Globus pallidus (tissue), 1 donor: ENCODE measurements at regions not wholly inside any gene's neighbourhood (a gene's known extent, or its start where the extent isn't known, plus 50 kb on each side); places are given as distances from the start of the nearest gene placed in this dataset.
"Not testable (repeated sequence)": the region's sequence is repeated elsewhere in the genome, so short reads cannot be mapped to it uniquely, and the experiment has no call there.

Experiments used
- DNase-seq: peaks from one replicate; pipeline ENCODE4 v3.0.0-alpha.2; 2015; ENCODE audit warnings: low spot score

GRCh38 chr1:230556453-230556852 is 85.8 kb upstream of the COG2 start:
- no peak for DNase-seq

DNA sequence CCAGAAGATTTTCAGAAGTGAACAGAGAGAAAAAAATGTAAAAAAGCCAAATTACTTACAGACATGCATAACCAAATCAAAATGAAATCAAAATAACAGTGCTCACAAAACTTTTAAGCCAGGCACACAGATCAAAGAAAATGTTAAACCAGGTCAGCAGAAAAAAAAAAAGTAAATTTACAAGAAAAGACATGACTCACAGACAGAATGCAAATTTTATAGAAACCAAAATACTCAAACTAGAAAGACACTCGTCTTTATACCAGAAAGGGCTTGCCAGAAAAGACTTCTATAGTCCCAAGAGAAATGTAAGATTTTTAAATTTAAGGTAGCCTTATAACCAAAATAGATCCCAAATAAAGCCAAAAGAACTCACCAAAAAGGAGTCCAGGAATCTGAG is 86.5 kb upstream of the COG2 start:
- DNase-seq, result no peak

DNA sequence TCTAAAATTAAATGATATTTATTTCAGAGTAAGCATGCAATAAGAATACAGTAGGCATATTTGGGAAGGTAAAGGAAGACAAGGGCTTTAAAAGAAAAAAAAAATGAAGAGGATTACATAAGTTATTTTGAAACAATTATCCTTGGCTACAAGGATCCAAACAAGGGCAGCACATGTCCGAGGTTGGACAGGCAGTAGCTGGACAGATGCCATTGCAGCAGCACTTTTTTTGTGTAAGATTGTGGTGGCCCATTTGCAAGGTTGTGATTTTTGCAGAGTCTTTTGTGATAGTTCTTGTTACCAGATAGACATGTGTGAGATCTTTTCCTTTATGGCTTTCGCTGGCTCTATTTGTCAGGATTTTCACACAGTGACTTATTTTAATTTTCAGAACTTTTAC is 89.4 kb upstream of the COG2 start:
- DNase-seq, result no peak

DNA sequence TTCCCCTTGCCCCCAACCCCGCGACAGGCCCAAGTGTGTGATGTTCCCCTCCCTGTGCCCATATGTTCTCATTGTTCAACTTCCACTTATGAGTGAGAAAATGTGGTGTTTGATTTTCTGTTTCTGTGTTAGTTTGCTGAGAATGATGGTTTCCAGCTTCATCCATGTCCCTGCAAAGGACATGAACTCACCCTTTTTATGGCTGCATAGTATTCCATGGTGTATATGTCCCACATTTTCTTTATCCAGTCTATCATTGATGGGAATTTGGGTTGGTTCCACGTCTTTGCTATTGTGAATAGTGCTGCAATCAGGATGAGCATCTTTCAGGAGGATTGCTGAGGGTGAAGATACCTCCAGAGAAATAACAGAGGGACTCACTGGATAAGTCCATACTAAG is 91.3 kb upstream of the COG2 start:
- not testable (repeated sequence) for DNase-seq

- DNase-seq, result no peak
Measured at GRCh38 chr1:230550428-230550827, 91.9 kb upstream of the COG2 start.

DNA sequence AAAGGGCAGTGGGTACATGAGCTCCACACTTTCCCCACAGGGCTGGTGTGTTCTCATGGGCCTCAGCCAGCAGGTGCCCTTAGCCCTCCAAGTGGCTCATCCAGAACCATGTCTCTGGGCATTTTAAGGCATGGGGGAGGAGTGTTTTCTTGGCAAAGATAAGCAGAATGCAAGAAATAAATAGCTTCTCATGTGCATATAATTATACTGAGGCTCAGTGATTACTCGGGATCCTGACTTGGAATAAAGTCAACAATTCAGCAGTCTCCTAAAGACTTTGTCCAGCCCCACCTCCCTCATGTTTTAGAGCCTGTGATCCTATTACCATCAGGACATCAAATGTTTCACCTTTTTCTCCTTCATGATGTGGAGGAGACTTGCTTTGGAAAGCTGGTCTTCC is 92.7 kb upstream of the COG2 start:
- no peak for DNase-seq

DNA sequence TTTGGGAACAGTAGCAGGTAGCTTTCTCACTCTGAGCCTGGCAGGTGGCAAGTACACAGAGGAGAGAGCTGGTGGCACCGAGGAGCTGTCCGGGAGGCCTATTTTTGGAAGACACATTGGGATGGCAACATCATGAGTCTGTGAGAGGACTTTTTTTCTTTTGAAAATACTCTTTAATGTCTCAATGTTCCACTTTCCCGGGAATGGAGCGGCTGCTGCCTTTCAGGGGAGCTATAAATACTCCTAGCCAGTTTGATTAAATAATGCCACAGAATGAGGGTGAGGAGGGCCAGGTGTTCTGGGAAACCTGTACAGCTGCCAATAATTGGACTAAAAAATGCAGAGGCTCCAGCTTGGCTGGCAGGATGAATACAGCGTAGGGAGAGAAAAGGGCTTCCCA is 93.3 kb upstream of the COG2 start:
- no peak for DNase-seq

DNA sequence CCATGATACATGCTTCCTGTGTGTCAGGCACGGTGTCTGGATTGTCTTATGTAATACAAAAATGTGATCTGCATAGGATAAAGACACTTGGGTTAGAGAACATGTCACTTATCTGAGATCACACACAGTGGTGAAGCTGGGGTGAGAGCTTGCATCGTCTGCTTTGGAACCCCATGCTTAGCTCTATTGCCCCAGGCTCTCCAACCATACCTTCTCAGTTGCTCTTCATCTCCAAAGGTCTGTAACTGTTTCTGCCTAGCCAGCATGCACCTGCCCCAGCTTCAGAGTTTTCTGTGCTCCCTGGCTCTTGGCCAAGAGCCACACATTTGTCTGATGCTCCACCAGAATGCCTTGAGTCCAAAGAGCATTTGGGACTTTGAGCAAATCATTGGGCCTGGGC is 93.9 kb upstream of the COG2 start:
- no peak for DNase-seq

GRCh38 chr1:230545181-230545580 is 97.1 kb upstream of the COG2 start:
- DNase-seq, result no peak

GRCh38 chr1:230544758-230545157 is 97.5 kb upstream of the COG2 start:
- no peak for DNase-seq

- no peak for DNase-seq
Measured at GRCh38 chr1:230543085-230543484, 99.2 kb upstream of the COG2 start.

DNA sequence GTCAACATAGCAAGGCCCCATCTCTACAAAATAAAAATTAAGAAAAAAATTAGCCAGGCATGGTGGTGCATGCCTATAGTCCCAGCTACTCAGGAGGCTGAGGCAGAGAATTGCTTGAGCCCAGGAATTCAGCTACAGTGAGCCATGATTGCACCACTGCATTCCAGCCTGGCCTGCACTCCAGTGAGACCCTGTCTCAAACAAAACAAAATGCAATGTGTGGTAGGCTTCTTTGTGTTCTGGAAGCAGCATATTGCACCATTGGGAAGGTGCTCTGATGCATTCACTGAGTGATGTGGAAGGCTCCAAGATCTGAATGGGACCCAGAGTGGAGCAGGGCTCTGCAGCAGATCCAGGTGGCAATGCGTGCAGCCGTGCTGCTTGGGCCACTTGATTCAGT is 99.6 kb upstream of the COG2 start:
- DNase-seq, result no peak

DNA sequence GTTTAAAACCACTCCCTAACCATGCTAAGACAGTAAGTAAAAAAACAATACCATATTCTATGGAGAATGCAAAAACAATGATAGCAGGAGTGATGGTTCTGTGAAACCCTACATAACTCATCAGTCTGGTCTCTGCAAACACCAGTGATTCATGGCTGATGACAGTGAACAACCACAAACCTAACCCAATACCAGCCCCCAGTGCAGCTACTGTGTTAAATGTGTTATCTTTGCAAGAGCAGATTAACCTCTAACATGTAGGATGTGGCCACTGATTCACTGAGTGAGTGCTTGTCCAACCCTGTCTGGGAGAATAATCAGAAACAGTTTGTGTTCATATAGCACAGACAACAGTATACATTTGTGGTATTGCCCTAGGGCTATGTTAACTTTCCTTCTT is 100.2 kb upstream of the COG2 start:
- no peak for DNase-seq

DNA sequence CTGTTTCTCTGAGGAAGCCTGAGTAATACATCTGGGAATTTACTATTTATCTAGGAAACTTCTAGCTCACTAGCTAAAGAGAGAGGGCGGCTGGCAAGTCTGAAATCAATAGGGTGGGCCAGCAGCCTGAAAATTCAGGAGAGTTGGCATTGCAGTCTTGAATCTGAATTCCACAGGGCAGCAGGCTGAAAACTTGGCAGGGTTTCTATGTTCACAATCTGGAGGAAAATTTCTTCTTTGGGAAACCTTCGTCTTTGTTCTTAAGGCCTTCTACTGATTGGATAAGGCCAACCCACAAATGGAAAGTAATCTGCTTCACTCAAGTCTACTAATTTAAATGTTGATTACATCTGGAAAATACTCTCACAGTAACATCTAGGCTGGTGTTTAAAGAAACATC is 101.0 kb upstream of the COG2 start:
- DNase-seq, result no peak

- DNase-seq, result no peak
Measured at GRCh38 chr1:230540421-230541155, 101.7 kb upstream of the COG2 start.

DNA sequence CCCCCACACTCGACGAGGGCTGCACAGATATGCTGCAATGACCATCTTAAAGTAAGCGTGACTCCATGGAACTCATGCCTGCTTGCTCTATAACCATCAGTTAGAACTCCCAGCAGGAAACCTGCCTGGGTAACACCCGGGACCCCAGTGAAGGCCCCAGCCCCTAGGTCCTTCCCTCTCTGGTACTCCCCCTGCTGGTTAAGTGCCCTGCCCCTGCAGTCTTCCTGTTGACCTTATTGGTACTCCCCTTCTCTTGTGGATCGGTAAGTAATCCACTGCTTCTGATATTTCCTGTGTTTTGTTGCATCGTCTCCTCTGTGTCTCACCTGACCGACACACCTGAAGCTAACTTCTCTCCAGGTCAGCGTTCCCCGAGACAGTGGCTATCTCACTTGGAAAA is 104.8 kb upstream of the COG2 start:
- DNase-seq, result no peak

GRCh38 chr1:230536641-230537155 is 105.6 kb upstream of the COG2 start:
- DNase-seq, result no peak

DNA sequence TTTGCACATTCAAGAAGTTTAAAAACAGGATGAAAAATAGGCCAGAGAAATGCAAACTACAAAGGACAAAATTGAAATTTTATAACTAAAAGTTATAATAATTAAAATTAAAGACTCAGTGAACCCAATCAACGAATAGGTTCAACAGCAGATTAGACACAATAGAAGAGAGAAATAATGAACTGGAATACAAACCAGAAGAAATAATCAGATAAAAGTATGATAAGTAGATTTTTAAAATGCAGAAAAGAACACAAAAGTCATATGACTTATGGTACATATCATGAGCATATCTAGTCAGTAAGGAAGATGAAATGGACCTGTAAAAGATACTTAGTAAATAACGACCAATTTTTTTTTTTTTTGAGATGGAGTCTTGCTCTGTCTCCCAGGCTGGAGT is 108.1 kb upstream of the COG2 start:
- DNase-seq, result no peak

DNA sequence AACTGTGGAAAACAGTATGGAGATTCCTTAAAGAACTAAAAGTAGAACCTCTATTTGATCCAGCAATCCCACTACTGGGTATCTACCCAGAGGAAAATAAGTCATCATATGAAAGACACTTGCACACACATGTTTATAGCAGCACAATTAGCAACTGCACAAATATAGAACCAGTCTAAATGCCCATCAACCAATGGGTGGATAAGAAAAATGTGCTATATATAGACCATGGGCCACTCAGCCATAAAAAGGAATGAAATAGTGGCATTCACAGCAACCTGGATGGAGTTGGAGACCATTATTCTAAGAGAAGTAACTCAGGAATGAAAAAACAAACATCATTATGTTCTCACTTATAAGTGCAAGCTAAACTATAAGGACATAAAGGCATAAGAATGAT is 105.0 kb upstream of the PGBD5 start:
- DNase-seq, result no peak

GRCh38 chr1:230519246-230519645 is 93.1 kb upstream of the PGBD5 start:
- DNase-seq, result no peak

GRCh38 chr1:230518511-230518910 is 92.4 kb upstream of the PGBD5 start:
- DNase-seq, result no peak

- peak; percentile 40 for DNase-seq
Measured at GRCh38 chr1:230517786-230518185, 91.7 kb upstream of the PGBD5 start.

DNA sequence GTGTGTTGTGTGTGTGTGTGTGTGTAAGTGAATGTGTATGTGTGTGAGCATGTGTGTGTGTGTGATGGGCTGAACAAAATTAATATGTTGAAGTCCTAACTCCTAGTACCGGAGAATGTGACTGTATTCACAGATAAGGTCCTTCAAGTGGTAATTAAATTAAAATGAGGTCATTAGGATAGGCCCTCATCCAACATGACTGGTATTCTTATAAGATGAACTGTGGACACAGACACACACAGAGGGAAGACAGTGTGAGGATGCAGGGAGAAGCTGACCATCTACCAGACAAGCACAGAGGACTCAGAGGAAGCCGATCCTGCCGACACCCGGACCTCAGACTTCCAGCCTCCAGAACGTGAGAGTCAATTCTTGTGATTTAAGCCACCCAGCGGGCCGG is 91.2 kb upstream of the PGBD5 start:
- no peak for DNase-seq

- DNase-seq, result no peak
Measured at GRCh38 chr1:230516889-230517288, 90.8 kb upstream of the PGBD5 start.
